ENCODE measurements at regions not wholly inside any gene's neighbourhood (a gene's known extent, or its start where the extent isn't known, plus 50 kb on each side); places are given as distances from the start of the nearest gene placed in this dataset.

DNA sequence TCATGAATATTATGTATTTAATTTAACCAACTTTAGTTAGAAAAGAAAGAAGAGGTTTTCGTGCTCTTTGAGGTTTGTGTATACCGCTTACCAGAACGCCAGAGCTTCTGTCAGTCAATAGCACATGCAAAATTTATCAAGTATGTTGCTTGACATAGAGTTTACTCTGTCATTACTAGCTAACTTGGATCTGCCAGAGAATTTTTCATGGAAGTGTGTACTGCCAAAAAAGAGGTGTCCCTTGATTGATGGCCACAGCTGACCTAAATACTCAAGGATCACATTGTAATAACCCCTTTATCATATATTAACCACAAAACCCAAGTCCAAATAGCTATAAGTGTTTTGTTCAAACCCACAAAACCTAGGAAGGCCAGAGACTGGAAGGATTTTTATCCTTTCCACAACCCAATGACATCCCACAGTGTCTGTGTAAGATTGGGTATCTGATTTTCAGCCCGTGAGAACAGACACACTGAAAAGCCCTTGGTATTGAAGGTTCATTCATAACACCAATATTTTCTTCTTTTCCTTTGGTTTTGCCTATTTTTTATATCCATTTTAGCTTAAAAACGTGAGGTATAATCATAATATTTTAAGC, 194.0 kb upstream of the EYA4 start:
- no peaks in the 10 kb centered on the region for H4K20me1 ChIP-seq (replicated peaks; ENCODE audit: control insufficient read depth, extremely low read depth, insufficient read depth, low read length)
- H3K9ac ChIP-seq (replicated peaks; ENCODE audit: extremely low read depth, insufficient read depth, low read length), result no peak overlapping the region
- no peaks in the 10 kb centered on the region for H3K9me1 ChIP-seq (replicated peaks; ENCODE audit: control insufficient read depth, extremely low read depth, insufficient read depth, low read length)
- dilution Hi-C loops (cut with MboI; ENCODE audit: extremely low pct_ligation_motif_present, low sequenced_read_pairs) (no loop called here), intact Hi-C loops (cut with micrococcal nuclease) (no loop called here)
- ChIA-PET CTCF (no interaction called here), POLR2A (no interaction called here)
- no peak overlapping the region for H2AFZ ChIP-seq (ENCODE audit: low read depth, low read length)
- FAIRE-seq, result no peak
- no peaks in the 10 kb centered on the region for H3K4me1 ChIP-seq (ENCODE audit: control insufficient read depth, extremely low read depth, insufficient read depth, low read length)
- no TSS peak for BruUV-seq (replicated peaks)
- H3K4me3 ChIP-seq (replicated peaks in 1 of 3; ENCODE audit: insufficient read depth in 1 of 3, low read depth in 1 of 3, low read length in 3 of 3), result no peak overlapping the region
- H3K9me3 ChIP-seq (replicated peaks; ENCODE audit: control insufficient read depth, insufficient read depth, low read length), result no peaks in the 10 kb centered on the region
- DNase-seq (ENCODE audit: low read depth, low spot score), result no peak
- no peaks in the 10 kb centered on the region for H3K36me3 ChIP-seq (ENCODE audit: control insufficient read depth in 2 of 2, extremely low read depth in 1 of 2, insufficient read depth in 2 of 2, low read length in 2 of 2)
- H3K79me2 ChIP-seq (ENCODE audit: control insufficient read depth, insufficient read depth, low read length), result no peaks in the 10 kb centered on the region
- no peak overlapping the region for H3K4me2 ChIP-seq (ENCODE audit: insufficient read depth, low read length)
- H3K27ac ChIP-seq (ENCODE audit: insufficient read depth, low read depth, low read length), result no peak overlapping the region
- TF ChIP-seq FOS (IDR thresholded peaks at IDR 0.05; ENCODE audit: borderline replicate concordance, insufficient read depth, low read length), result no peak
- TF ChIP-seq, protein P1, sequence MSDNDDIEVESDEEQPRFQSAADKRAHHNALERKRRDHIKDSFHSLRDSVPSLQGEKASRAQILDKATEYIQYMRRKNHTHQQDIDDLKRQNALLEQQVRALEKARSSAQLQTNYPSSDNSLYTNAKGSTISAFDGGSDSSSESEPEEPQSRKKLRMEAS (IDR thresholded peaks at IDR 0.05; ENCODE audit: insufficient read depth, insufficient read length), result no peak
- TF ChIP-seq, protein P2, sequence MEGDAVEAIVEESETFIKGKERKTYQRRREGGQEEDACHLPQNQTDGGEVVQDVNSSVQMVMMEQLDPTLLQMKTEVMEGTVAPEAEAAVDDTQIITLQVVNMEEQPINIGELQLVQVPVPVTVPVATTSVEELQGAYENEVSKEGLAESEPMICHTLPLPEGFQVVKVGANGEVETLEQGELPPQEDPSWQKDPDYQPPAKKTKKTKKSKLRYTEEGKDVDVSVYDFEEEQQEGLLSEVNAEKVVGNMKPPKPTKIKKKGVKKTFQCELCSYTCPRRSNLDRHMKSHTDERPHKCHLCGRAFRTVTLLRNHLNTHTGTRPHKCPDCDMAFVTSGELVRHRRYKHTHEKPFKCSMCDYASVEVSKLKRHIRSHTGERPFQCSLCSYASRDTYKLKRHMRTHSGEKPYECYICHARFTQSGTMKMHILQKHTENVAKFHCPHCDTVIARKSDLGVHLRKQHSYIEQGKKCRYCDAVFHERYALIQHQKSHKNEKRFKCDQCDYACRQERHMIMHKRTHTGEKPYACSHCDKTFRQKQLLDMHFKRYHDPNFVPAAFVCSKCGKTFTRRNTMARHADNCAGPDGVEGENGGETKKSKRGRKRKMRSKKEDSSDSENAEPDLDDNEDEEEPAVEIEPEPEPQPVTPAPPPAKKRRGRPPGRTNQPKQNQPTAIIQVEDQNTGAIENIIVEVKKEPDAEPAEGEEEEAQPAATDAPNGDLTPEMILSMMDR (IDR thresholded peaks at IDR 0.05; ENCODE audit: extremely low read depth in 1 of 2, insufficient read depth in 1 of 2, low read depth in 1 of 2, low read length in 2 of 2), result no peak
- TF ChIP-seq MYC (IDR thresholded peaks at IDR 0.05; ENCODE audit: low read depth, low read length), result no peak
- no peak for TF ChIP-seq GATA2 (IDR thresholded peaks at IDR 0.05; ENCODE audit: insufficient read depth, insufficient read length, low read depth, low read length)
- no peak for TF ChIP-seq EZH2 (IDR thresholded peaks at IDR 0.05; ENCODE audit: borderline replicate concordance, low read depth, low read length, severe bottlenecking)
- no peak for TF ChIP-seq POLR2AphosphoS5 (IDR thresholded peaks at IDR 0.05; ENCODE audit: insufficient read depth, low read depth, low read length)
- no peak for TF ChIP-seq POLR2A (IDR thresholded peaks at IDR 0.05; ENCODE audit: low read depth, low read length)
- TF ChIP-seq JUN (IDR thresholded peaks at IDR 0.05; ENCODE audit: borderline replicate concordance, insufficient read depth, insufficient read length, low read depth), result no peak
- H3K27me3 ChIP-seq (ENCODE audit: control insufficient read depth in 2 of 2, insufficient read depth in 2 of 2, low read length in 2 of 2), result no peaks in the 10 kb centered on the region

All from endothelial cell of umbilical vein (primary cell).